D721Med (cell line): ENCODE measurements at regions not wholly inside any gene's neighbourhood (a gene's known extent, or its start where the extent isn't known, plus 50 kb on each side); places are given as distances from the start of the nearest gene placed in this dataset.

ENCODE experiments used
- DNase-seq: peaks from one replicate; pipeline ENCODE4 v3.0.0; 2011; ENCODE audit warnings: low spot score; ENCODE audit not compliant: insufficient read length
- FAIRE-seq: peaks from 2 replicates; lab custom pipeline; 2011; peaks lifted over from hg19 to GRCh38; lab: Jason Lieb, UNC
- CTCF ChIP-seq: IDR thresholded peaks from 2 replicates; pipeline ENCODE4 v1.5.1; 2012; ENCODE audit warnings: mild to moderate bottlenecking, control low read depth; ENCODE audit not compliant: insufficient read depth; ENCODE audit errors: missing control alignments

DNA sequence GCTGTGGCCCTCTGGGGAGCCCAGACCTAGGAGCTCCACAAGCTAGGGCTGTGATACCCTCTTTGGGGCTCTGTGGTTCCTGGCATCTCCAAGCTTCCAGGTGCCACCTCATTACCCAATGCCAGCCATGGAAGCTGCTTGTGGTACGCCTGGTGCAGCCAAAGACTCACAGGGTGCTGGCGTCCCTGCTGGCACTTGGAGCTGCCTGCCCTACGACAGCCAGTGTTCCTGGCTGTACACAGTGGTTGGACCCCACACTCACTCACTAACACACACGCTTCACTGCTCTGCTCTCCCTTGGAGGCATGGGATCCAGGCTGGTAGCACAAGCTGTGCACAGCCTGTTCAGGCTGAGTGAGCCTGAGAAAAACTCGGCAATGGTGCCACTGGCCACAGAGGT is 894.1 kb upstream of the PHF14 start:
- no peak for FAIRE-seq
- no peak for TF ChIP-seq CTCF
- DNase-seq = no peak

DNA sequence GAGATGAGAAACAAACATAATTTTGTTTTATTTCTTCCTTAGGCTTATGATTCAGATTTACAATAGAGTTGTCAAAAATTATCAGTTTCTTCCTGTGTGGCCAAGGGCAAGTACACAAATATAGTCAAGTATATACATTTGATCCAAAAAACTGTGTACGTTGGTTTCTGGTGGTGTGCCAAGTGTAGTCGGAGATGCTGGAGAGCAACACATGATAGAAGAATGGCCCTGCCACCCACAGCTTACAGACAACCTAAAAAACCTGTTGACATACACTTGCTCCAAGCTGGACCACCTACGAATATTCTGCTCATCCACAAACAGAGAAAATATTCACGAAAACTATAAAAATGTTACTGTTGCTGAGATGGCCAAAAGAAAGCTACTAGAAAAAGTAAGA is 890.8 kb upstream of the PHF14 start:
- FAIRE-seq = no peak
- no peak for DNase-seq
- TF ChIP-seq CTCF = no peak

GRCh38 chr7:10083766-10084165 is 889.9 kb upstream of the PHF14 start:
- no peak for FAIRE-seq

DNA sequence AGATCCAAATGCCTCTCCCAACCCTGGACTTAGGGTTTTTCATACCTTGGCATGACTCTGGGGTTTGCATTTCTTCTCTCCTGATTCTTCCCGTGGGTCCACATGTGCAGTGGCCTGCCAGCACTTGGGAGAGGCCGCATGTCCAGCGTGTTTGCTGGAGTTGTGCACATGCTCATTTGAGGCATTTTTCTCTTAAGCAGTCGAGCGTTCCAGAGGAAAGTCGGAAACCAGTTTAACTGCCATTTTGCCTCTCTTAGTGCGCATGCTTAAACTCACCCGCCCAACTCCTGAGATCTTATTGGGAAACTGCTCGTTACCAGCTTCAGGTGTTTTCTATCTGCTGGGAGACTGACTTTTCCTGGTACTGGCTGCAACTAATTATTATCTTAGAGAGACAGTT is 888.4 kb upstream of the PHF14 start:
- TF ChIP-seq CTCF = no peak
- FAIRE-seq = no peak
- DNase-seq = no peak

More at GRCh38 chr7:10083766-10084165, 889.9 kb upstream of the PHF14 start:
- TF ChIP-seq CTCF = no peak
- DNase-seq = no peak

DNA sequence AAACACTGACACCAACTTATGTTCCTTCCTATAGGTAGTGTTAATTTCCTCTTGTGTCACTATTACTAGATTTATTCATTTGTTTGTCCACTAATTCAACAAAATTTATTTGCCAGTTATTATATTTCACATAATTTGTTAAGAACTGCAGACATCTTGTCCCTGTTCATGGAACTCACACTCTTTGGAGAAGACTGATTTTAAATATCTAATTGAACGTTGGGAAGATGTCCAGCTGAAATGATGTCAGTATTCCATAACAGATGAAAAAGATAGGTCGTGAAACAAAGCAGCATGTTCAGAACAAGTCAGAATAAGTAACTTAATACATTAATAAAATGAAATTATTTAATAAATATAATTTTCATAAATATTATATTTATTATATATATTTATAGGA is 873.1 kb upstream of the PHF14 start:
- FAIRE-seq = no peak
- DNase-seq = no peak
- no peak for TF ChIP-seq CTCF

DNA sequence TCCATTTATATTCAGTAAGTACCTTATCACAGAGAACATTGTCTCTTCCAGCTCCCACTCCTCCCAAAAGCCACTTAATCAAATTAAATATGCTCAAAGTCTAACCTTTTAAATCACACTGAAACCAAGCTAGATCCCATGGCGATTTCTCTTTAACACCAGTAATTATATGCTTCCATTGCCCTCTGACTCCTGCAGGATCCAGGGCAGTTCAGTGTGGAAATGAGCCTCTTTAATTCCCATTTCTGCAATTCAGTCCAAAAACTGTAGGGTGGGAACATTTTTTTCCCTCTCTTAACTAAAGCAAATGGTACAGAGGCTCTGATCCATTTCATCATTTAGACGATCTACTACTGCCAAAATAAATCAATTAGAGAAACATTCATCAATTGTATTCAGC is 872.3 kb upstream of the PHF14 start:
- DNase-seq (no peak), FAIRE-seq (no peak)
- no peak for TF ChIP-seq CTCF

GRCh38 chr7:10104292-10104691 is 869.4 kb upstream of the PHF14 start:
- no peak for DNase-seq
- FAIRE-seq = no peak
- no peak for TF ChIP-seq CTCF
